VCaP (cell line): ENCODE measurements at regions not wholly inside any gene's neighbourhood (a gene's known extent, or its start where the extent isn't known, plus 50 kb on each side); places are given as distances from the start of the nearest gene placed in this dataset.

Experiments used
- H3K27ac ChIP-seq: fragments of 450-650 bp; 2 replicates; pipeline ENCODE4 v1.5.1; 2017
- TF ChIP-seq, protein P1 (sequence below): fragments of 450-650 bp; conservative IDR thresholded peaks from 2 replicates; pipeline ENCODE4 v1.5.1; 2017; ENCODE audit warnings: mild to moderate bottlenecking, moderate library complexity

DNA sequence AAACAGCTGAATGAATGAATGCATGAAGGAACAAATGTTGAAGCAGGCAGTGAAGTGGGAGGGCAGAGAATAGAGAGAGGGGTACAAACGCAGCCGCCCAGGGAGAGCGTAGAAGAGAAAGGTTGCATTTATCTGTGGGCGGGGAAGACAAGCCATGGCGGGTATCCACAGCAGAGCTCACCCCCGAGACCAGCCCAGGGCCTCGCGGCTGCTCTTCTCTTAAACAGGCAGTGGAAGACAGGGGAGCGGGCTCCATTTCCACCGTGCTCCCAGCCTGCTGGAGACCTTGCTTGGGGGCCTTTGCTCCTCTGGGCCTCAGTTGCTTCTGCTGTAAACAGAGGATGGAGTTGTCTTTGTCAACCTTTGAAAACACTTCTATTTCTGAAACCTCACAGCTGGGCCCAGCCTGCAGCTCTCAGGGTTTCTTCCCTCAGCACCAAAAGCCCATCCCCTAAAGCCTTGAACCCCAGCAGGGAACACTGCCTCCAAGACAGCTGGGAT is 259.5 kb downstream of the UACA start:
- H3K27ac ChIP-seq: no peak overlapping the region
- TF ChIP-seq, protein P1, sequence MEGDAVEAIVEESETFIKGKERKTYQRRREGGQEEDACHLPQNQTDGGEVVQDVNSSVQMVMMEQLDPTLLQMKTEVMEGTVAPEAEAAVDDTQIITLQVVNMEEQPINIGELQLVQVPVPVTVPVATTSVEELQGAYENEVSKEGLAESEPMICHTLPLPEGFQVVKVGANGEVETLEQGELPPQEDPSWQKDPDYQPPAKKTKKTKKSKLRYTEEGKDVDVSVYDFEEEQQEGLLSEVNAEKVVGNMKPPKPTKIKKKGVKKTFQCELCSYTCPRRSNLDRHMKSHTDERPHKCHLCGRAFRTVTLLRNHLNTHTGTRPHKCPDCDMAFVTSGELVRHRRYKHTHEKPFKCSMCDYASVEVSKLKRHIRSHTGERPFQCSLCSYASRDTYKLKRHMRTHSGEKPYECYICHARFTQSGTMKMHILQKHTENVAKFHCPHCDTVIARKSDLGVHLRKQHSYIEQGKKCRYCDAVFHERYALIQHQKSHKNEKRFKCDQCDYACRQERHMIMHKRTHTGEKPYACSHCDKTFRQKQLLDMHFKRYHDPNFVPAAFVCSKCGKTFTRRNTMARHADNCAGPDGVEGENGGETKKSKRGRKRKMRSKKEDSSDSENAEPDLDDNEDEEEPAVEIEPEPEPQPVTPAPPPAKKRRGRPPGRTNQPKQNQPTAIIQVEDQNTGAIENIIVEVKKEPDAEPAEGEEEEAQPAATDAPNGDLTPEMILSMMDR: no peak

DNA sequence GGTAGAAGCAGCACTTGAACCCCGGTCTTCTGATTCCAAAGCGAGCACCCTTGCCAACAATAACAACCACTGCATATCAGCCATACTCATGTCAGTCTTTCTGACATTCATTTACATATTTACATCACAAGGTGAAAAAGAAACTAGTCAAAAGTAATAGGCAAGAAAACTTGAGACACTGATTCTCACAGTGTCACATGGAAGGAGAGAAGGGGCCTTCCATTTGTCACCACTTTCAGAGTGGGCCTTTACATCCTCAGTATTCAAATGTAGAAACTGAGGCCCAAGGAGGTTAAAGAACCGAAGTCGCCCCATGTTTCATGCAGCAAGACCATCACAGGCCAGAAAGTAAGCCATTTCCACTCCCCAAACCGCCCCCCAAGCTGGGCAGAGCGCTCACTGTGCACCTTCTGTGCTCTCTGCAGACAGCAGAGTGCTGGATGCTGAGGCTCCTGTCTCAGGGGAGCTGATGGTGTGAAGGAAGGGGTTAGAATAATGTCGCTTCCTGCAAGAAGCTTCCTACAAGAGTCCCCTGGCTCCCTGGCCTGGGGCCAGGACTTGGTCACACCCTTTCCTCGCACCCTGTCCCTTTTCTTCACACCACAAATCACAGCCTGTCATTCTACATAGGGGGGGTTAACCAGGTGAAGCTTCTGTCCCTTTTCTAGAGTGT is 260.1 kb downstream of the UACA start:
- no peak overlapping the region for H3K27ac ChIP-seq
- TF ChIP-seq, protein P1: no peak

DNA sequence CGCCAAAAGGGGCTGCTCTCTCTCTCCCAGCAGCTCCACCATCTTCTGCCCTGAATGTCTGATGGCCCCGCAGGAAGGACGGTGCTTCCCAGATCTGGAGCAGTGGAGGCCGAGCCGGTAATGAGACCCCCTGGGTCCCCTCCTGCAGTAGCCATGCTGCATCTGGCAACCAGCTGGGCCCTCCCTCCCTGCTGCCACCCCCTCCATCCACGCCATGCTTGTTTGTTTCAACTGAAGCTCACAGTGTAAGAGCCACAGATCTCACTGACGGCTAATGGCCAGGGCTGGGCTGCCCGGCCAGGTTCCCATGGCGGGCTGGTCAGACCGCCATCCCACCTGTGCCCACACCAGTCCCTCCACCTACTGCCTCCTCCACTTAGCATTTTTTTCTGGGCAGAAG is 260.8 kb downstream of the UACA start:
- H3K27ac ChIP-seq: no peak overlapping the region
- TF ChIP-seq, protein P1: no peak

DNA sequence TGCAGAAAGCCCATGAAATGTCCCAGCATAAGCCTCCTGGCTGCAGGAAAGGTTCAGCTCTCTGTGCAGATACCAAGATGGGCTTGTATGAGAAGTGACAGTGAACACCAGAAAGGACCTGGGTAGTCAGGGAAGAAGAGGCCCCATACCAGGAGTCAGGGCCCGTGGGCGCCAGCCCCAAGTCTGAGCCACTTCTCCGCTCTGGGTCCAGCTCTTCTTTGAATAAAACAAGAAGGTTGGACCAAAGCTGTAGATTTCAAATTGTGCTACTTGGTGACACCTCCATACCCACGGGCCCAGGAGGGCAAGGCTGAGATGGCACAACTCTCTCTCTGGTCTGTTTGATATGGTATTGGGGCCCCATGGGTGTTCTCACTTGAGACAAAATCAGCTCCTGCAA is 261.5 kb downstream of the UACA start:
- TF ChIP-seq, protein P1: no peak
- no peak overlapping the region for H3K27ac ChIP-seq

DNA sequence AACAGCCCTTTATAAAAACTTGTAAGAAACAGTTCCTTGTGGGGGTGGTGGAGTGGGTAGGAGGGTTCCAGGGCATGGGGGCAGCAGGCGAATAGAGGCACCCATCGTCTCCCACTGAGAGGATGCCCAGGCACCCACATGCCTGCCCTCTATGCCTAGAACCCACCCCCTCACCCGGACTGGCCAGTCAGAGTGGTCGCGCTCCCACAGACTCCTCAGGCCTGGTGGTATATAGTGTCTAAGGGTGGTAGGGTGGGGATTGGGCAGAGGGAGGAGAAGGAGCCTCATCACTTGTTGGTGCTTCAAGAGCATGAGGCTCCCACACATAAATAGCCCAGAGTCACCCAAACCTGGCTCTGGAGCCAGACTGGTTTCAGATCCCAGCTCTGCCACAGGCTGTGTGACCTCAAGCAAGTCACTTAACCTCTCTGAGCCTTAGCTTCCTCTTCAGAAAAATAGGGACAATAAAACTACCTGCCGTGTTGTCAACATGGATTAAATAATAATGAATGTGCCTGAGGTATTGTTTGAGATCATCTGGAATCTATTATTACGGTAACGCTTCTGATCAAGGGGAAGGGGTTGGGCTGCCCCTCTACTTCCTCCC is 262.1 kb downstream of the UACA start:
- TF ChIP-seq, protein P1: no peak
- no peak overlapping the region for H3K27ac ChIP-seq

DNA sequence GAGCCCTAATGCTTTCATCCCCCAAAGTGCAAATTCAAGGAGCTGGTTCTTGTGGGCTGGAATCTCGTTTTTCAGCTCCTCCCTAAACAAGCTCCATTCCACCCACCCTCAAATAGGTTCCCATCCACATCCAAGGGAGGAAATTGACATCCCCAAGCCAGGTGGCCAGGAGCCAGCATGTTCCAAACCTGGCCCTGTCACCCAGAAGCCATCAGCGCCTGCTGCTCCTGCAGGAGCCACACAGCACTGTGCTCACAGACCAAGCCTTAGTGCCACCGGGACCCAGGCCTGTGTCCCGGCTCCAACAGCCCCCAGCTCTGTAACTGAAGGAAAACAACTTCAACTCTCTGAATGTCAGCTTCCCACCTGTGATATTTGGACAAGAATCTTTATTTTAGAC is 263.6 kb downstream of the UACA start:
- TF ChIP-seq, protein P1: no peak
- no peak overlapping the region for H3K27ac ChIP-seq

DNA sequence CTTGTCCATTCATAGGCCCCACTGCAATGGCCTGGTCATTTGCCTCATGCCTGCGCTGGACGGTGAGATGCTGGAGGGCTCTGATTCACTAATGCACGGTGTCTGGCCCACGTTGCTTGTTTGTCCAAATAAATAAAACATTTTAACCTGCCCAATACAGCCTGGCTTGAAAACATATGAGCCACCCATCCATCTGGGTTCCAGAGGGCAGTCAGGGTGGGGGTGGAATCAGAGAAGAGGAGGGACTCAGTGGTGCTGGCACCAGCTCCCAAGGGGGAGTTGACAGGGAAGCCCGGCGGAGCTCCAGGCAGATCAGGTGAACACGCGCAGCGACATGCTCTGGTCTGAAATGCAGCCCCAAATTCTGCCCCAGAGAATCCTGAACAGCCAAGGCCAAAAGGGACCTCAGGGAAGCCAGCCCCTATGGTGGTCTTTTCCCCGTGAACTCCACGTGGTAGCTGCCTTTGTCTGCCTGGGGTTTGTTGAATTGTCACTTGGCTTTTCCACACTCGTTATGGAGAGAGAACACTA is 265.2 kb downstream of the UACA start:
- H3K27ac ChIP-seq: no peak overlapping the region
- TF ChIP-seq, protein P1: no peak
